Right forelimb (tissue), 1 donor: ENCODE measurements at regions not wholly inside any gene's neighbourhood (a gene's known extent, or its start where the extent isn't known, plus 50 kb on each side); places are given as distances from the start of the nearest gene placed in this dataset.

ENCODE experiments used
- DNase-seq: peaks from one replicate; pipeline ENCODE4 v3.0.0-alpha.2; 2018

DNA sequence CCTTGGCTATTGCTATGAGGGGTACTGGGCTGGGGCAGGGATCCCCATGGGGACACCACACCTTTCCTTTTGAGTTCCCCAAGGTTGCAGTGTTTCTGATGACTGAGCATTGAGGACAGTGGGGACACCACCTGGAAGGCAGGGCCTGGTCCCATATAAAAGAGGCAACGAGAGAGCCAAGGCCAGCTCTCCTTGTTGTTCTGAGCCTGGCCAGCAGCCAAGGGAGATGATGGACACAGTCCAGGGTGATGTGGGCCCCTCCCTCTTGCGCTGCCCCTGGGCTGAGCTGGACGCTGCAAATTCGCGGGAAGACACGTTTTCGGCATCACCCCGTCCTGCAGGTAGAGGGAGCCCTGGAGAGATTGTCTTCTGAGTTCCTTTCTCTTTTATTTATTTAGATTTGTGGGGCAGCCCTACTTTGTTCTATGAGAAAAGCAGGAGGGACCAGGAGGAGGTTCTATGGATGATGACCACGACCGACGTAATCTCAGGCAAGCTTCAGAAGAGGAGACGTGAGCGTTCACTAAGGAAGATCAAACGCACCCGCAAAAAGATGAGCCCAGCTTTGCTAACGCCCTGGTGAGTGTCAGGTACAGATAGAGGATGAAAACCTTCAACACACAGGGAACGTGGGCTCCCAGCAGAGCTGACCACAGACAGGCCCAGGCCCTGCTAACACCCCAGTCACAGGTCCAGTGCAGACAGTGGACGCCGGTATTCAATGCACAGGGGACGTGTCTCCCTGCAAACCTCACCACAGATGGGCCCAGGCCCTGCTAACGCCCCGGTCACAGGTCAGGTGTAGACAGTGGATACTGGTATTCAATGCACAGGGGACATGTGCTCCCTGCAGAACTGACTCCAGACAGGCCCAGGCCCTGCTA is 97.4 kb downstream of the SHOX start:
- DNase-seq = no peak

DNA sequence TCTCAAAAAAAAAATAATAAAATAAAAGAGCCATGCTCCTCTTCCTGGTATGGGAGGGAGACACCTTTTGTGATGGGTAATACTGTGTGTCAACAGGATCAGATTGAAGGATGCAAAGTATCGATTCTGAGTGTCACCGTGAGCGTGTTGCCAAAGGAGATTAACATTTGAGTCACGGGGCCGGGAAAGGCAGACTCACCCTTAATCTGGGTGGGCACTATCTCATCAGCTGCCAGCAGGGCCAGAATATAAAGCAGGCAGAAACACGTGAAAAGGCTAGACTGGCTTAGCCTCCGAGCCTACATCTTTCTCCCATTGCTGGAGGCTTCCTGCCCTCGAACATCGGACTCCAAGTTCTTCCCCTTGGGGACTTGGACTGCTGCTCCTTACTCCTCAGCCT is 95.4 kb downstream of the SHOX start:
- DNase-seq = no peak

DNA sequence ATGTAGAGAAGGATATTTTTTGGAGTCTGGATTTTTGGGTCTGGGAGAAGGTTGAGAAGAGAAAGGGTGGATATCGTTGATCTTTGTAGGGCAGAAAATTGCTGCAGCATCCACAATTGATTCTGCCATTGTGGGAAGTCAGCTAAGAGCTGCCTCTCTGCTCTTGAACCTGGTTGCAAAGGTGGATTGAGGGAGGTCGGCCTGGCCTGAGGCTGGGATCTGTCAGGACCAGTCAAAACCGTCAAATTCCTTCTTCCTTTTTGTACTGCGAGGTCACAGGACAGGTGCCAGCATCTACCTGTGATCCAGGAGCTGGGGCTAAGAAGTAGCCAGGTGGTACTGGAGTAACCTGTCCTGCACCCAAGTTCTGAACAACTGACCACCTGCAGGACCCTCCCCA is 93.7 kb downstream of the SHOX start:
- DNase-seq = no peak

DNA sequence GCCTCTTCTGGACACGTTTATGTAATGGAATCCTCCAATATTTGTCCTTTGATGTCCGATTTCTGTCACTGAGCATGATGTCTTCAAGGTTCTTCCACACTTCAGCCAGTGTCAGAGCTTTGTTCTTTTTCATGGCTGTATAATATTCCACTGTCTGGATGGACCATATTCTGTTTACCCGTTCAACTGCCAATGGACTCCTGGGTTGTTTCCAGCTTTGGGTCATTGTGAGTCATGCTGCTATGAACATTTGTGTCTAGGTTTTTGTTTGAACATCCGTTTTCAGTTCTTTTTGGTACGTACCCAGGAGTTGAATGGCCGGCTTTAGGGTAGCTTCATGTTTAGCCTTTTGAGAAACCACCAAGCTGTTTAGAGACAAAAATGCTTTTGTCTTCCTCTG is 93.2 kb downstream of the SHOX start:
- no peak for DNase-seq

DNA sequence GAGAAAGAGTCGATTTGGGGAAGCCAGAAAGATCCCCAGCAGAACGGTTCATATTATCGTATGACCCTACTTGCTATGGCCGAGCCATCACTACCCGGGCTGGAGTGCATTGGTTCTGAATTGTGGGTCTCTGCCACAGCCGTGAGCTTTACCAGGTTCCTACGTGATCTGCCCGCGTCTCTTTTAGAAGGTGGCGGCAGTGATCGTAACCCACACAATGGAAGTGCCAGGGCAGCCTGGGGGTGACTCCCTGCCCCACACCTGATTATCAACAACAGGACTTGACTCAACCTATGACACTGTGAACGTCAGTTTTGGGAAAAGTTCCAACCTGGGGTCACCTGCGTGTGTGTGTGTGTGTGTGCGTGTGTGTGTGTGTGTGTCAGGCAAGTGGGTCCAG is 90.8 kb downstream of the SHOX start:
- no peak for DNase-seq

DNA sequence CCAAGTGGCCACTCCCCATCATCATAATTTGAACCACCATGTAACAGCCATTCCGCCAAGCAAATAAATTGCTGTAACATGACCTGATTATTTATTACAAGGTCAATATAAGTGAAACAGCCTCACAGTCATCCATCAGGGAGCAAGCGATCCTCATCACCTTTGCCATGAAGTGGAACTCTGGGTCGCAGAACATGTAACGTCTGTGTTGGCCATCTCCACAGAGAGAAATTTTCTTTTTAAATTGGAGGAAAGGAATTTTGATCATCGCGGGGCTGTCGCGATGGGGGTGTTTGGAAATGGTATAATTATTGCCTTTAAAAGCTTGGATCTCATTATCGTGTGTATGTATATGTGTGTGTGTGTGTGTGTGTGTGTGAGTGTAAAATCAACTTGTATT is 90.2 kb downstream of the SHOX start:
- DNase-seq = no peak

DNA sequence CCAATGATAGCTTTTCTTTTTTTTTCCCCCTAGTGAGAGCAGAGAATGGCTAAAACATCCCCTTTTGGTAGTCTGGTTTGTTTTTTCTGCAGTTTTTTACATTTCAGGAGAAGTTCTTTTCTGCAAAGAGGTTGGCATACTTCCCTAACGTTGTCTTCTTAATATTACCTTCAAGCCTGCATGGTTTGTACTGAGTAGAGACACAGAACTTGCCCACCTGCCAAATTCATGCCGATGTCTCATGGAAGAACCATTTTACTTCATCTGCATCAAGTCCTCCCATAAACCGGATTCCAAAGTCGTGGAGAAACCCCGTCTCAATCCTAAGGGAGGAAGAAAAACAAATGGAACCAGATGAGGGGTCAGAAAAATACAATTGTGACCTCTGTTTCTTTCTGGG is 89.7 kb downstream of the SHOX start:
- DNase-seq = no peak

DNA sequence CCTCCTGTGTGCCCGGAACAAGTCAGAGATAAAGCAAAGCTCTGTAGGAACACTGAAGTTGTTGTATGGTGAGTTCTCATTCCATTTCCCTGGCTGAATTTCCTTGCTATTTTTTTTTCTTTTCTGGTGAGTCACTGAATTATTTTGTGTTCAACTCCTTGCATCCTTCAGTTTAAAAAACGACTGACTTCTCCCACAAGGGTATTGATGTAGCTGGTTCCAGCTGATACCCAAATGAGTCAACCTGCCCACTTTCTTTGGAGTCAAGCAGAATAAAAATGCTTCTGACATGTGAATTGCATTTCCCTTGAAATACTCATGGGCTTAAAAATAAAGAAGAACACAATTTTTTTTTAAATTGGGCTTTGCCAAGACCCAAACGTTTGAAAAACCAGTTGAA is 85.5 kb downstream of the SHOX start:
- DNase-seq = no peak

DNA sequence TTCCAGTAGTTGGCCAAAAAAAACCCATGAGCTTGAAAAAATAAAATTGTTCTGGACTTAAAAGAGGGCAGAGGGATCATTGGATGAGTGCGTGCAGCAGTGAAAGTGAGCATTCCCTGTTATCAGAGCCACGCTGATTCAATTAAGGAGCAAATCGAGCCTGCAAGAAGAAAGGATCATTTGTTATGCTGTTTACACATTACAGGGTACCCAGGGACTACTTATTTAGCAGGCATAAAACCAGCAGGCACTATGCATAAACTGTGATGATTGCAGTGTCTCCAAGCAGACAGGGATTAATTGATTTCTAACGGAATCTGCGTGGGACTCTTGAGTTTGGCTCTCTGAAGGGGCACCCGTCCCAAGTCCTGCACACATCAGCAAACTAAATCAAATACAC is 83.5 kb downstream of the SHOX start:
- DNase-seq = no peak
